GM12892 (cell line): ENCODE measurements at regions not wholly inside any gene's neighbourhood (a gene's known extent, or its start where the extent isn't known, plus 50 kb on each side); places are given as distances from the start of the nearest gene placed in this dataset.

Source experiments
- POLR2A ChIP-seq: IDR thresholded peaks from 2 replicates; pipeline ENCODE4 v1.6.1; 2011; ENCODE audit warnings: low read depth, low read length, control low read depth
- POLR2AphosphoS5 ChIP-seq: IDR thresholded peaks from 2 replicates; pipeline ENCODE4 v1.6.1; 2011; ENCODE audit warnings: low read depth, low read length, control low read depth
- TAF1 ChIP-seq: IDR thresholded peaks from 2 replicates; pipeline ENCODE4 v1.6.1; 2011; ENCODE audit warnings: low read depth, mild to moderate bottlenecking, control low read depth, low read length, borderline replicate concordance

DNA sequence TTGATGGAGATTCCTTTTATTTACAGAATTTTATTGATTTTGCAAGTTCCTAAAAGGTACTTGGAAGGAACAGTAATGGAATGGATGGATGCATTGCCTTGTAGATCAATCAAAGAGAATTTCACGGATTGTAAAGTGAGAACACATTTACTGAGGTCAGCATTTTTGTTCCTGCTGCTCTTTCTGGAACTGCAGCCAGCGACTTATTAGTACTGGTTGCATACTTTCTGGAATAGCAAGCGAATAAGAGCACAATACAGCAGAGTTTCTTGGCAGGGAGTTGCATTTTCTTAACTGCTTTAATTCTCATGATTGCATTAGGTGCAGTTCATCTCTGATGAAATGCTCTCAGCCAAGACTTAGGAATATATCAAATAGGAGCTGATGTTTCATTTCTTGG is 106.1 kb upstream of the CHODL start:
- no peak for TF ChIP-seq POLR2A
- no peak for TF ChIP-seq POLR2AphosphoS5
- no peak for TF ChIP-seq TAF1
